ENCODE measurements at regions not wholly inside any gene's neighbourhood (a gene's known extent, or its start where the extent isn't known, plus 50 kb on each side); places are given as distances from the start of the nearest gene placed in this dataset.

GRCh38 chr6:131430531-131430930 lies 142.5 kb upstream of the ARG1 start:
- TF ChIP-seq, protein P1, sequence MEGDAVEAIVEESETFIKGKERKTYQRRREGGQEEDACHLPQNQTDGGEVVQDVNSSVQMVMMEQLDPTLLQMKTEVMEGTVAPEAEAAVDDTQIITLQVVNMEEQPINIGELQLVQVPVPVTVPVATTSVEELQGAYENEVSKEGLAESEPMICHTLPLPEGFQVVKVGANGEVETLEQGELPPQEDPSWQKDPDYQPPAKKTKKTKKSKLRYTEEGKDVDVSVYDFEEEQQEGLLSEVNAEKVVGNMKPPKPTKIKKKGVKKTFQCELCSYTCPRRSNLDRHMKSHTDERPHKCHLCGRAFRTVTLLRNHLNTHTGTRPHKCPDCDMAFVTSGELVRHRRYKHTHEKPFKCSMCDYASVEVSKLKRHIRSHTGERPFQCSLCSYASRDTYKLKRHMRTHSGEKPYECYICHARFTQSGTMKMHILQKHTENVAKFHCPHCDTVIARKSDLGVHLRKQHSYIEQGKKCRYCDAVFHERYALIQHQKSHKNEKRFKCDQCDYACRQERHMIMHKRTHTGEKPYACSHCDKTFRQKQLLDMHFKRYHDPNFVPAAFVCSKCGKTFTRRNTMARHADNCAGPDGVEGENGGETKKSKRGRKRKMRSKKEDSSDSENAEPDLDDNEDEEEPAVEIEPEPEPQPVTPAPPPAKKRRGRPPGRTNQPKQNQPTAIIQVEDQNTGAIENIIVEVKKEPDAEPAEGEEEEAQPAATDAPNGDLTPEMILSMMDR (IDR thresholded peaks at IDR 0.05) = no peak
- no peak for TF ChIP-seq POLR2A (IDR thresholded peaks at IDR 0.05)

Data from uterus (tissue), 2 donors.